H1 (cell line): ENCODE measurements at regions not wholly inside any gene's neighbourhood (a gene's known extent, or its start where the extent isn't known, plus 50 kb on each side); places are given as distances from the start of the nearest gene placed in this dataset.

Source experiments
- CTCF ChIA-PET: fragments of 300-600 bp; sonication (Branson Sonifier 250); formaldehyde crosslinking; loops from one replicate; lab custom pipeline; 2021; ENCODE audit not compliant: partially characterized antibody; lab: Charles Lee
- POLR2A ChIA-PET: fragments of 300-600 bp; sonication (Branson Sonifier 250); formaldehyde crosslinking; loops from one replicate; lab custom pipeline; 2021; ENCODE audit warnings: inconsistent platforms; ENCODE audit not compliant: partially characterized antibody; lab: Charles Lee
- DNase-seq, 2 experiments: peaks; one replicate each; pipeline versions ENCODE4 v3.0.0 to v3.0.0-alpha.2; 2010 to 2022; ENCODE audit warnings: low spot score in 2 of 2, low read depth in 1 of 2, mixed read lengths in 1 of 2
- FAIRE-seq: peaks from 2 replicates; lab custom pipeline; 2011; peaks lifted over from hg19 to GRCh38; lab: Jason Lieb, UNC
- H2AFZ ChIP-seq: 2 replicates; pipeline ENCODE4 v1.8.1; 2012; ENCODE audit warnings: low read length, inconsistent platforms
- H2AK5ac ChIP-seq: 2 replicates; pipeline ENCODE4 v1.6.1; 2013; ENCODE audit warnings: low read depth, low read length
- H2BK120ac ChIP-seq: replicated peaks from 2 replicates; pipeline ENCODE3; 2013; ENCODE audit warnings: low read depth, low read length, inconsistent platforms
- H2BK12ac ChIP-seq: 2 replicates; pipeline ENCODE4 v1.6.1; 2013; ENCODE audit warnings: low read depth, low read length
- H2BK15ac ChIP-seq: 2 replicates; pipeline ENCODE4 v1.6.1; 2013; ENCODE audit warnings: low read length
- H2BK20ac ChIP-seq: 2 replicates; pipeline ENCODE4 v1.6.1; 2013; ENCODE audit warnings: low read length
- H2BK5ac ChIP-seq: 2 replicates; pipeline ENCODE4 v1.6.1; 2013; ENCODE audit warnings: low read depth, low read length
- H3K14ac ChIP-seq: 2 replicates; pipeline ENCODE4 v1.6.1; 2013; ENCODE audit warnings: inconsistent platforms; ENCODE audit not compliant: insufficient read length
- H3K18ac ChIP-seq: 2 replicates; pipeline ENCODE4 v1.6.1; 2013; ENCODE audit warnings: low read length; ENCODE audit errors: extremely low read depth
- H3K23ac ChIP-seq: 2 replicates; pipeline ENCODE4 v1.6.1; 2013; ENCODE audit warnings: inconsistent platforms; ENCODE audit not compliant: insufficient read length
- H3K23me2 ChIP-seq: 2 replicates; pipeline ENCODE4 v1.6.1; 2013; ENCODE audit warnings: low read depth, low read length
- H3K27ac ChIP-seq: 2 replicates; pipeline ENCODE4 v1.6.1; 2011; ENCODE audit warnings: low read depth, low read length, inconsistent platforms
- H3K27me3 ChIP-seq, 4 experiments: replicated peaks in 1 of 4; 1 replicate in 1 of 4; 2 replicates in 3 of 4; pipeline versions ENCODE4 v1.6.1 to v1.8.1; 2011 to 2013; ENCODE audit warnings: low read length in 3 of 4, mild to moderate bottlenecking in 3 of 4, inconsistent platforms in 2 of 4, mixed read lengths in 2 of 4, moderate library complexity in 1 of 4; ENCODE audit not compliant: control insufficient read depth in 3 of 4, insufficient read depth in 3 of 4; ENCODE audit errors: extremely low read depth in 1 of 4
- H3K36me3 ChIP-seq, 4 experiments: 2 replicates each; pipeline versions ENCODE4 v1.6.1 to v1.8.1; 2011 to 2013; ENCODE audit warnings: mild to moderate bottlenecking in 4 of 4, low read length in 3 of 4, moderate library complexity in 2 of 4, control low read depth in 1 of 4, inconsistent platforms in 1 of 4; ENCODE audit not compliant: insufficient read depth in 4 of 4, control insufficient read depth in 2 of 4
- H3K4ac ChIP-seq: replicated peaks from 2 replicates; pipeline ENCODE3; 2013; ENCODE audit warnings: low read length, low read depth, mixed read lengths, inconsistent platforms; ENCODE audit not compliant: insufficient read length
- H3K4me1 ChIP-seq, 4 experiments: replicated peaks in 1 of 4; 1 replicate in 1 of 4; 2 replicates in 3 of 4; pipeline versions ENCODE4 v1.6.1 to v1.8.1; 2011 to 2013; ENCODE audit warnings: low read length in 3 of 4, inconsistent platforms in 2 of 4, mixed read lengths in 1 of 4; ENCODE audit not compliant: insufficient read depth in 4 of 4, control insufficient read depth in 3 of 4
- H3K4me2 ChIP-seq, 2 experiments: 2 replicates each; pipeline versions ENCODE4 v1.6.1 to v1.8.1; 2011 to 2013; ENCODE audit warnings: low read depth in 2 of 2, low read length in 2 of 2, control low read depth in 1 of 2, inconsistent platforms in 1 of 2, mild to moderate bottlenecking in 1 of 2; ENCODE audit not compliant: insufficient read depth in 1 of 2
- H3K4me3 ChIP-seq, 4 experiments: fragments of 200-600, 300-600 bp in 1 of 4; sonication (generic), shearing (Covaris generic), sonication (Bioruptor Twin) in 1 of 4; 2 replicates each; pipeline versions ENCODE4 v1.5.1 to v1.8.1; 2011 to 2016; ENCODE audit warnings: low read length in 4 of 4, low read depth in 3 of 4, control low read depth in 2 of 4, inconsistent platforms in 2 of 4, mild to moderate bottlenecking in 2 of 4, mixed read lengths in 1 of 4, moderate library complexity in 1 of 4; ENCODE audit not compliant: insufficient read depth in 2 of 4; ENCODE audit errors: extremely low read depth in 1 of 4
- H3K56ac ChIP-seq: replicated peaks from 2 replicates; pipeline ENCODE3; 2013; ENCODE audit warnings: low read depth, mild to moderate bottlenecking, mixed read lengths, low read length, inconsistent platforms; ENCODE audit not compliant: insufficient read length
- H3K79me1 ChIP-seq: 2 replicates; pipeline ENCODE4 v1.6.1; 2013; ENCODE audit warnings: low read depth, low read length, control low read depth
- H3K79me2 ChIP-seq, 2 experiments: 2 replicates each; pipeline versions ENCODE4 v1.6.1 to v1.8.1; 2012 to 2013; ENCODE audit warnings: low read length in 2 of 2, mild to moderate bottlenecking in 2 of 2, inconsistent platforms in 1 of 2; ENCODE audit not compliant: insufficient read depth in 2 of 2, control insufficient read depth in 1 of 2
- H3K9ac ChIP-seq, 4 experiments: replicated peaks in 1 of 4; 1 replicate in 1 of 4; 2 replicates in 3 of 4; pipeline versions ENCODE4 v1.6.1 to v1.8.1; 2011 to 2013; ENCODE audit warnings: low read depth in 3 of 4, low read length in 3 of 4, control low read depth in 2 of 4, mild to moderate bottlenecking in 2 of 4, moderate library complexity in 2 of 4, inconsistent platforms in 1 of 4; ENCODE audit errors: extremely low read depth in 1 of 4
- H3K9me3 ChIP-seq, 2 experiments: 2 replicates each; pipeline versions ENCODE4 v1.6.1 to v1.8.1; 2012 to 2013; ENCODE audit warnings: mild to moderate bottlenecking in 2 of 2, moderate library complexity in 2 of 2, control low read depth in 1 of 2, inconsistent platforms in 1 of 2, low read depth in 1 of 2, low read length in 1 of 2, mixed read lengths in 1 of 2; ENCODE audit not compliant: insufficient read depth in 2 of 2
- H4K20me1 ChIP-seq, 2 experiments: replicated peaks in 1 of 2; 2 replicates each; pipeline versions ENCODE3 to v1.8.1; 2011 to 2013; ENCODE audit warnings: inconsistent platforms in 2 of 2, low read length in 2 of 2, mild to moderate bottlenecking in 1 of 2; ENCODE audit not compliant: insufficient read depth in 2 of 2, control insufficient read depth in 1 of 2
- H4K5ac ChIP-seq: 2 replicates; pipeline ENCODE4 v1.6.1; 2013; ENCODE audit warnings: low read length, low read depth, mixed read lengths, inconsistent platforms; ENCODE audit not compliant: insufficient read length
- H4K8ac ChIP-seq: 2 replicates; pipeline ENCODE4 v1.8.0; 2013; ENCODE audit warnings: mild to moderate bottlenecking, moderate library complexity, low read length, inconsistent platforms; ENCODE audit not compliant: insufficient read depth; ENCODE audit errors: extremely low read depth
- H4K91ac ChIP-seq: replicated peaks from 2 replicates; pipeline ENCODE3; 2013; ENCODE audit warnings: low read length, mixed read lengths, inconsistent platforms; ENCODE audit not compliant: insufficient read length
- MAFK ChIP-seq: IDR thresholded peaks from 2 replicates; pipeline ENCODE4 v1.6.1; 2012; ENCODE audit warnings: low read depth, mild to moderate bottlenecking, improper control_type of control experiment, low read length
- whole genome bisulfite sequencing, 2 experiments: shearing (Covaris generic) in 1 of 2; methylation state at CpG; one replicate each; pipeline versions ENCODE4 v1.1.6 to v1.1.7; 2013 to 2015; ENCODE audit warnings: low lambda C conversion rate in 2 of 2, mixed read lengths in 2 of 2, inconsistent platforms in 1 of 2, low coverage in 1 of 2, missing lambda C conversion rate in 1 of 2; ENCODE audit not compliant: insufficient replicate concordance in 2 of 2, insufficient coverage in 1 of 2, insufficient read length in 1 of 2; ENCODE audit errors: extremely low coverage in 1 of 2, missing lambda C conversion rate in 1 of 2; 5-methylcytosine and 5-hydroxymethylcytosine counted together
- TF ChIP-seq, protein P1 (sequence below): IDR thresholded peaks from 2 replicates; pipeline ENCODE4 v1.6.1; 2011; ENCODE audit warnings: low read depth, mild to moderate bottlenecking, low read length; ENCODE audit not compliant: insufficient read depth

GRCh38 chr14:87690076-87690613 lies 302.8 kb downstream of the GALC start:
- Histone ChIP-seq H3K23me2 (no peaks in the 10 kb centered on the region), H3K36me3 (no peaks in the 10 kb centered on the region), H3K27ac (no peak overlapping the region), H3K18ac (no peak overlapping the region), H3K4ac (no peak overlapping the region), H3K4me1 (no peaks in the 10 kb centered on the region), H2BK20ac (no peak overlapping the region), H2BK120ac (no peak overlapping the region), H2AK5ac (no peak overlapping the region), H4K8ac (no peak overlapping the region), H3K56ac (no peak overlapping the region), H2BK15ac (no peak overlapping the region), H3K9ac (no peak overlapping the region), H2BK5ac (no peak overlapping the region), H3K79me1 (no peaks in the 10 kb centered on the region), H3K23ac (no peak overlapping the region), H4K20me1 (no peaks in the 10 kb centered on the region), H3K4me3 (no peak overlapping the region), H3K9me3 (no peaks in the 10 kb centered on the region), H3K27me3 (no peaks in the 10 kb centered on the region), H2BK12ac (no peak overlapping the region), H3K14ac (no peak overlapping the region), H4K5ac (no peak overlapping the region), H4K91ac (no peak overlapping the region), H2AFZ (peak overlapping the region; percentile 91), H3K4me2 (no peak overlapping the region), H3K79me2 (no peaks in the 10 kb centered on the region)
- POLR2A ChIA-PET, result no interaction called here
- WGBS, 2 experiments, result 72% methylated on average over 3 of the region's 3 CpGs; no CpG with 5 or more reads in 1 of the 2 experiments
- FAIRE-seq, result no peak
- no peak for DNase-seq
- peak; percentile 16; the same call in 1 of the 2 replicates for TF ChIP-seq MAFK
- TF ChIP-seq, protein P1, sequence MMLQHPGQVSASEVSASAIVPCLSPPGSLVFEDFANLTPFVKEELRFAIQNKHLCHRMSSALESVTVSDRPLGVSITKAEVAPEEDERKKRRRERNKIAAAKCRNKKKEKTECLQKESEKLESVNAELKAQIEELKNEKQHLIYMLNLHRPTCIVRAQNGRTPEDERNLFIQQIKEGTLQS, result no peak
- CTCF ChIA-PET, result interaction anchor here (1.1 to 1.2 kb wide), 2 partner anchors 9 to 55 kb away, joined by 3 read pairs; no protein-coding TSS in a partner anchor
